ENCODE measurements at regions not wholly inside any gene's neighbourhood (a gene's known extent, or its start where the extent isn't known, plus 50 kb on each side); places are given as distances from the start of the nearest gene placed in this dataset.

GRCh38 chr7:28231176-28231575, 50.6 kb upstream of the JAZF1 start:
- DNase-seq (ENCODE audit: low spot score) = no peak

- no peak for DNase-seq (ENCODE audit: low spot score)
These were observed 56.0 kb upstream of the JAZF1 start for GRCh38 chr7:28236560-28236959.

- no peak for DNase-seq (ENCODE audit: low spot score)
These were observed 56.8 kb upstream of the JAZF1 start for GRCh38 chr7:28237363-28237762.

GRCh38 chr7:28239823-28240204, 59.2 kb upstream of the JAZF1 start:
- DNase-seq (ENCODE audit: low spot score) = no peak

- DNase-seq (ENCODE audit: low spot score) = no peak
These were observed 59.9 kb upstream of the JAZF1 start for GRCh38 chr7:28240481-28240880.

- no peak for DNase-seq (ENCODE audit: low spot score)
These were observed 63.3 kb upstream of the JAZF1 start for GRCh38 chr7:28243861-28244260.

GRCh38 chr7:28245123-28245878, 64.7 kb upstream of the JAZF1 start:
- DNase-seq (ENCODE audit: low spot score) = no peak

GRCh38 chr7:28246921-28247461, 66.4 kb upstream of the JAZF1 start:
- DNase-seq (ENCODE audit: low spot score) = no peak

- DNase-seq (ENCODE audit: low spot score) = no peak
These were observed 77.6 kb upstream of the JAZF1 start for GRCh38 chr7:28258240-28258639.

- DNase-seq (ENCODE audit: low spot score) = no peak
These were observed 80.4 kb upstream of the JAZF1 start for GRCh38 chr7:28260969-28261368.

- DNase-seq (ENCODE audit: low spot score) = no peak
These were observed 83.2 kb upstream of the JAZF1 start for GRCh38 chr7:28263622-28264271.

- no peak for DNase-seq (ENCODE audit: low spot score)
These were observed 85.8 kb upstream of the JAZF1 start for GRCh38 chr7:28266402-28266801.

GRCh38 chr7:28267012-28267411, 86.4 kb upstream of the JAZF1 start:
- no peak for DNase-seq (ENCODE audit: low spot score)

- DNase-seq (ENCODE audit: low spot score) = no peak
These were observed 89.2 kb upstream of the JAZF1 start for GRCh38 chr7:28269700-28270361.

GRCh38 chr7:28270536-28270935, 89.9 kb upstream of the JAZF1 start:
- DNase-seq (ENCODE audit: low spot score) = no peak

- peak; percentile 42 for DNase-seq (ENCODE audit: low spot score)
These were observed 91.9 kb upstream of the JAZF1 start for GRCh38 chr7:28272461-28272877.

- no peak for DNase-seq (ENCODE audit: low spot score)
These were observed 95.7 kb upstream of the JAZF1 start for GRCh38 chr7:28276298-28276697.

GRCh38 chr7:28277364-28277763, 96.8 kb upstream of the JAZF1 start:
- no peak for DNase-seq (ENCODE audit: low spot score)

GRCh38 chr7:28277958-28278357, 97.4 kb upstream of the JAZF1 start:
- no peak for DNase-seq (ENCODE audit: low spot score)

- DNase-seq (ENCODE audit: low spot score) = no peak
These were observed 99.9 kb upstream of the JAZF1 start for GRCh38 chr7:28280516-28280915.

- DNase-seq (ENCODE audit: low spot score) = no peak
These were observed 109.9 kb upstream of the JAZF1 start for GRCh38 chr7:28290496-28290895.

- DNase-seq (ENCODE audit: low spot score) = no peak
These were observed 111.0 kb upstream of the JAZF1 start for GRCh38 chr7:28291559-28291958.
